ENCODE measurements at regions not wholly inside any gene's neighbourhood (a gene's known extent, or its start where the extent isn't known, plus 50 kb on each side); places are given as distances from the start of the nearest gene placed in this dataset.

GRCh38 chr12:127555071-127555470, 711.9 kb upstream of the TMEM132C start:
- POLR2A ChIA-PET = no interaction called here
- intact Hi-C loops (cut with micrococcal nuclease) (no loop called here), dilution Hi-C loops (cut with MboI; ENCODE audit: extremely low pct_ligation_motif_present, low sequenced_read_pairs) (no loop called here)
- CTCF ChIA-PET = no interaction called here
- Histone ChIP-seq H3K79me2 (ENCODE audit: control insufficient read depth, insufficient read depth, low read length) (no peaks in the 10 kb centered on the region), H3K4me1 (ENCODE audit: control insufficient read depth, extremely low read depth, insufficient read depth, low read length) (no peaks in the 10 kb centered on the region), H3K9ac (replicated peaks; ENCODE audit: extremely low read depth, insufficient read depth, low read length) (no peak overlapping the region), H3K36me3 (ENCODE audit: control insufficient read depth in 2 of 2, extremely low read depth in 1 of 2, insufficient read depth in 2 of 2, low read length in 2 of 2) (no peaks in the 10 kb centered on the region), H3K9me1 (replicated peaks; ENCODE audit: control insufficient read depth, extremely low read depth, insufficient read depth, low read length) (no peaks in the 10 kb centered on the region), H3K27me3 (ENCODE audit: control insufficient read depth in 2 of 2, insufficient read depth in 2 of 2, low read length in 2 of 2) (no peaks in the 10 kb centered on the region), H3K9me3 (replicated peaks; ENCODE audit: control insufficient read depth, insufficient read depth, low read length) (peaks cover 2% of the 10 kb centered on the region), H3K4me2 (ENCODE audit: insufficient read depth, low read length) (no peak overlapping the region), H4K20me1 (replicated peaks; ENCODE audit: control insufficient read depth, extremely low read depth, insufficient read depth, low read length) (no peaks in the 10 kb centered on the region), H3K27ac (ENCODE audit: insufficient read depth, low read depth, low read length) (no peak overlapping the region), H3K4me3 (replicated peaks in 1 of 3; ENCODE audit: insufficient read depth in 1 of 3, low read depth in 1 of 3, low read length in 3 of 3) (no peak overlapping the region), H2AFZ (ENCODE audit: low read depth, low read length) (no peak overlapping the region)
- TF ChIP-seq GATA2 (IDR thresholded peaks at IDR 0.05; ENCODE audit: insufficient read depth, insufficient read length, low read depth, low read length) = no peak
- TF ChIP-seq POLR2AphosphoS5 (IDR thresholded peaks at IDR 0.05; ENCODE audit: insufficient read depth, low read depth, low read length) = no peak
- TF ChIP-seq FOS (IDR thresholded peaks at IDR 0.05; ENCODE audit: borderline replicate concordance, insufficient read depth, low read length) = no peak
- TF ChIP-seq MYC (IDR thresholded peaks at IDR 0.05; ENCODE audit: low read depth, low read length) = no peak
- no peak for TF ChIP-seq CTCF (IDR thresholded peaks at IDR 0.05; ENCODE audit: extremely low read depth in 1 of 2, insufficient read depth in 1 of 2, low read depth in 1 of 2, low read length in 2 of 2)
- TF ChIP-seq JUN (IDR thresholded peaks at IDR 0.05; ENCODE audit: borderline replicate concordance, insufficient read depth, insufficient read length, low read depth) = no peak
- TF ChIP-seq EZH2 (IDR thresholded peaks at IDR 0.05; ENCODE audit: borderline replicate concordance, low read depth, low read length, severe bottlenecking) = no peak
- no peak for DNase-seq (ENCODE audit: low read depth, low spot score)
- FAIRE-seq = no peak
- no TSS peak for BruUV-seq (replicated peaks)

Data from endothelial cell of umbilical vein (primary cell).